ENCODE measurements at regions not wholly inside any gene's neighbourhood (a gene's known extent, or its start where the extent isn't known, plus 50 kb on each side); places are given as distances from the start of the nearest gene placed in this dataset.
A peak's percentile ranks its signal among the peaks of the same experiment; 100 is the strongest.

- H3K4me3 ChIP-seq (ENCODE audit: low read length): no peak overlapping the region
- peak; percentile 69 for DNase-seq (ENCODE audit: low read depth)
- TF ChIP-seq CTCF (conservative IDR thresholded peaks at IDR 0.05; ENCODE audit: low read length): peak; percentile 36
These were observed 317.8 kb upstream of the C2CD4B start for GRCh38 chr15:62482785-62483429.

GRCh38 chr15:62483814-62484213 is 318.7 kb upstream of the C2CD4B start:
- TF ChIP-seq CTCF (conservative IDR thresholded peaks at IDR 0.05; ENCODE audit: low read length): no peak
- peak; percentile 76 for DNase-seq (ENCODE audit: low read depth)
- H3K4me3 ChIP-seq (ENCODE audit: low read length): no peak overlapping the region

DNA sequence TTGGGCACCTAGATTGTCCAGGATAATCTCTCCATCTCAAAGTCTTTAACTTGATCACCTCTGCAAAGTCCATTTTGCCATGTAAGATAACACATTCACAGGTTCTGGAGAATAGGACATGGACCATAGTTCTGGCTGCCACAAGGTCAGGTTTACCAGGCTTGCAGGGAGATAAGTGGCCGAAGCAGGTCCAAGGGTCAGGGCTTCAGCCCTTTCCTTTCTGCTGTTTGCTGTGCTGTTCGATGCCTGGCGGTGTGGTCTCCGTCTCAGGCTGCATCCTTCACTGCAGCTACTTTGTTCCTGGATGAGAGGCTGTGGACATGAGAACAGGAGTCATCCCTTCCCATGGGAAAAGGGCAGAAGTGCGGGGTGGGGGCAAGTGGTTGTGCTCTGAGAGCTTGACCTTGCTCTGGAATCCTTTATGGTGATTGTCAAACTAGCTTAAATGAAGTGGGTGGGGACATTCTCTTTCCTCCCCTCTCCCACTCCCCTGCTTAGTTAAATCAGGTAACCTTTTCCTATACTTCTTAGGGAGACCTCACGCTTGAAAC is 320.2 kb upstream of the C2CD4B start:
- H3K4me3 ChIP-seq (ENCODE audit: low read length): no peak overlapping the region
- no peak for TF ChIP-seq CTCF (conservative IDR thresholded peaks at IDR 0.05; ENCODE audit: low read length)
- DNase-seq (ENCODE audit: low read depth): no peak

DNA sequence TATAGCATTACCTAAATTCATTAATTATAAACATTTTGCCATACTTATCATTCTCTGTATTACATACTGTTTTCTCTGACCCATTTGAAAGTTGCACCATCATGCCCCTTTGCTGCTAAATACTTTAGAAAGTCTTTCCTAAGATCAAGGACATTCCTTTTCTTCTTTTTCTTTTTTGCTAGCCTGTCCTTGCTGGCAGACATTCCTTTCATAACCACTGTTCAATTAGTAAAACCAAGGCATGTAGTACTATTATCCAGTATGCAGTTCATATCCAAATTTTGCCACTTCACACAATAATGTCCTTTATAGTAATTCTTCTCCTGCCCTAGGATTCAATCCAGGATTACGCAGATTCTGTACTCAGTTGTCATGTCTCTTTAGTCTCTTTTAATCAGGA is 321.0 kb upstream of the C2CD4B start:
- no peak overlapping the region for H3K4me3 ChIP-seq (ENCODE audit: low read length)
- no peak for TF ChIP-seq CTCF (conservative IDR thresholded peaks at IDR 0.05; ENCODE audit: low read length)
- DNase-seq (ENCODE audit: low read depth): peak; percentile 93

DNA sequence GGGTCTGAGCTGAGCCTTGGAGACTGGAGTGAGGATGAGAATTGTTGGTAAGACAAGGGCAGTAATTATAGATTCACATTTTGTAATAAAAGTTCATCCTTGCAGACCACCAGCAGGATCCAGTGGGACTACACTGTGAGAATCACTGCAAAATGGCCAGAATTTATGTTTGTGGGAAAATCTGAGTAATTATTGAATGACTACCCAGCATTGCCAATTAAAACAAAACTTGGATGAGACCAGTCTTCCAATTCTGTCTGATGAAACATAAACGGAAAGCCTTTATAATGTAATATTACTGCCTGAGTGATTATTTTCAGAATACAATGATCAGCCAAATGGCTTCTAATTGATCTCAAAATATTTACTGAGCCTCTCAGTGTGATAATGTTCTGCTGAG is 323.3 kb upstream of the C2CD4B start:
- no peak for TF ChIP-seq CTCF (conservative IDR thresholded peaks at IDR 0.05; ENCODE audit: low read length)
- H3K4me3 ChIP-seq (ENCODE audit: low read length): no peak overlapping the region
- DNase-seq (ENCODE audit: low read depth): no peak

GRCh38 chr15:62491642-62492041 is 326.6 kb upstream of the C2CD4B start:
- no peak for TF ChIP-seq CTCF (conservative IDR thresholded peaks at IDR 0.05; ENCODE audit: low read length)
- DNase-seq (ENCODE audit: low read depth): peak; percentile 81

GRCh38 chr15:62492900-62493299 is 327.8 kb upstream of the C2CD4B start:
- H3K4me3 ChIP-seq (ENCODE audit: low read length): no peak overlapping the region
- TF ChIP-seq CTCF (conservative IDR thresholded peaks at IDR 0.05; ENCODE audit: low read length): no peak
- peak; percentile 68 for DNase-seq (ENCODE audit: low read depth)

More at GRCh38 chr15:62491642-62492041, 326.6 kb upstream of the C2CD4B start:
- no peak overlapping the region for H3K4me3 ChIP-seq (ENCODE audit: low read length)
